ENCODE measurements at regions not wholly inside any gene's neighbourhood (a gene's known extent, or its start where the extent isn't known, plus 50 kb on each side); places are given as distances from the start of the nearest gene placed in this dataset.

DNA sequence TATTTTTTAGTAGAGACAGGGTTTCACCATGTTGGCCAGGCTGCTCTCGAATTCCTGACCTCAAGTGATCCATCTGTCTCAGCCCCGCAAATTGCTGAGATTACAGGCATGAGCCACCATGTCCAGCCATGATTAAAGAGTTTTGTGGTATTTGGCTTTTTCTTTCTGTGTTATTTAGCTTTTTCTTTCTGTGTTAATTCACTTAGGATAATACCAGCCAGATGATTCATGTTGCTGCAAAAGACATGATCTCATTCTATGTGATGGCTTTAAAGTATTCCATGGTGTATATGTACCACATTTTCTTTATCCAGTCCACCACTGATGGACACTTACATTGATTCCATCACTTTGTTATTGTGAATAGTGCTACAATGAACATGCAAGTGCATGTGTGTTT lies 1135.2 kb downstream of the AMY1C start:
- in situ Hi-C loops (cut with HindIII; ENCODE audit: low pct_unique_long_range_greater_than_20kb, low sequenced_read_pairs) = no loop called here
- no peaks in the 10 kb centered on the region for H3K4me1 ChIP-seq (ENCODE audit: control insufficient read depth, insufficient read depth, low read length)
- ChIA-PET POLR2A (no interaction called here), CTCF (no interaction called here)
- DNase-seq (ENCODE audit: low read depth, low spot score) (no peak), ATAC-seq (no peak)
- H3K27me3 ChIP-seq (ENCODE audit: control insufficient read depth, insufficient read depth, low read length) = no peaks in the 10 kb centered on the region
- H3K4me3 ChIP-seq (ENCODE audit: low read depth in 2 of 2, low read length in 2 of 2) = no peak overlapping the region
- BruUV-seq (replicated peaks) = no TSS peak
- intact Hi-C loops (cut with micrococcal nuclease; ENCODE audit: unreplicated experiment) = no loop called here
- no peaks in the 10 kb centered on the region for H3K36me3 ChIP-seq (ENCODE audit: control insufficient read depth, insufficient read depth, low read length)
- no peak overlapping the region for H3K27ac ChIP-seq (ENCODE audit: low read length)
- TF ChIP-seq SIN3A (IDR thresholded peaks at IDR 0.05; ENCODE audit: borderline replicate concordance, insufficient read depth, low read depth, low read length) (no peak), POLR2AphosphoS5 (IDR thresholded peaks at IDR 0.05; ENCODE audit: low read depth, low read length) (no peak)
- no peaks in the 10 kb centered on the region for H3K9me3 ChIP-seq (ENCODE audit: control insufficient read depth, insufficient read depth, low read depth, low read length)

DNA sequence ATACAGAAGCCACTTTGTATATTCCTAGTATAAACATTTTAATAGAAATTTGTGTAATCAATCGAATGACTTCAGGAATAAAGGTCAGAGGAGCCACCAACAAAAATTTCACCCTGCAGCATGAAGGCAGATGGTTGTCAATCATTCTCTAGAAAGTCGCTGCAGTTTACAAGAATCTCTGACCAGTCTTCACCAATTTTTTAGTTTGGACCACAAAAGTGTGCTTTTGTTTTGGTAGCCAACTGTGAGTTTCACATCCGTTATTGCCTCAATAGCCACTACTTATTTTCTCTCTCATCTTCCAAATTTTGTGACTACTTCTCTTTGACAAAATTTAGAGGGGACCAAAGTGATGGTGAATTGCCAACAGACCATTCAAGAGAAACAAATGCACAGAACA lies 1155.6 kb downstream of the AMY1C start:
- no peak for DNase-seq (ENCODE audit: low read depth, low spot score)
- Histone ChIP-seq H3K27me3 (ENCODE audit: control insufficient read depth, insufficient read depth, low read length) (no peaks in the 10 kb centered on the region), H3K9me3 (ENCODE audit: control insufficient read depth, insufficient read depth, low read depth, low read length) (no peaks in the 10 kb centered on the region), H3K4me3 (ENCODE audit: low read depth in 2 of 2, low read length in 2 of 2) (no peak overlapping the region), H3K4me1 (ENCODE audit: control insufficient read depth, insufficient read depth, low read length) (no peaks in the 10 kb centered on the region), H3K27ac (ENCODE audit: low read length) (no peak overlapping the region), H3K36me3 (ENCODE audit: control insufficient read depth, insufficient read depth, low read length) (no peaks in the 10 kb centered on the region)
- TF ChIP-seq, protein P1, sequence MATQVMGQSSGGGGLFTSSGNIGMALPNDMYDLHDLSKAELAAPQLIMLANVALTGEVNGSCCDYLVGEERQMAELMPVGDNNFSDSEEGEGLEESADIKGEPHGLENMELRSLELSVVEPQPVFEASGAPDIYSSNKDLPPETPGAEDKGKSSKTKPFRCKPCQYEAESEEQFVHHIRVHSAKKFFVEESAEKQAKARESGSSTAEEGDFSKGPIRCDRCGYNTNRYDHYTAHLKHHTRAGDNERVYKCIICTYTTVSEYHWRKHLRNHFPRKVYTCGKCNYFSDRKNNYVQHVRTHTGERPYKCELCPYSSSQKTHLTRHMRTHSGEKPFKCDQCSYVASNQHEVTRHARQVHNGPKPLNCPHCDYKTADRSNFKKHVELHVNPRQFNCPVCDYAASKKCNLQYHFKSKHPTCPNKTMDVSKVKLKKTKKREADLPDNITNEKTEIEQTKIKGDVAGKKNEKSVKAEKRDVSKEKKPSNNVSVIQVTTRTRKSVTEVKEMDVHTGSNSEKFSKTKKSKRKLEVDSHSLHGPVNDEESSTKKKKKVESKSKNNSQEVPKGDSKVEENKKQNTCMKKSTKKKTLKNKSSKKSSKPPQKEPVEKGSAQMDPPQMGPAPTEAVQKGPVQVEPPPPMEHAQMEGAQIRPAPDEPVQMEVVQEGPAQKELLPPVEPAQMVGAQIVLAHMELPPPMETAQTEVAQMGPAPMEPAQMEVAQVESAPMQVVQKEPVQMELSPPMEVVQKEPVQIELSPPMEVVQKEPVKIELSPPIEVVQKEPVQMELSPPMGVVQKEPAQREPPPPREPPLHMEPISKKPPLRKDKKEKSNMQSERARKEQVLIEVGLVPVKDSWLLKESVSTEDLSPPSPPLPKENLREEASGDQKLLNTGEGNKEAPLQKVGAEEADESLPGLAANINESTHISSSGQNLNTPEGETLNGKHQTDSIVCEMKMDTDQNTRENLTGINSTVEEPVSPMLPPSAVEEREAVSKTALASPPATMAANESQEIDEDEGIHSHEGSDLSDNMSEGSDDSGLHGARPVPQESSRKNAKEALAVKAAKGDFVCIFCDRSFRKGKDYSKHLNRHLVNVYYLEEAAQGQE (IDR thresholded peaks at IDR 0.05; ENCODE audit: insufficient read depth in 1 of 2, low read depth in 2 of 2, low read length in 1 of 2) = no peak
- no peak for TF ChIP-seq POLR2AphosphoS5 (IDR thresholded peaks at IDR 0.05; ENCODE audit: low read depth, low read length)
- CTCF ChIA-PET = no interaction called here
- ATAC-seq = no peak
- POLR2A ChIA-PET = no interaction called here
- intact Hi-C loops (cut with micrococcal nuclease; ENCODE audit: unreplicated experiment) = no loop called here
- in situ Hi-C loops (cut with HindIII; ENCODE audit: low pct_unique_long_range_greater_than_20kb, low sequenced_read_pairs) = no loop called here
- BruUV-seq (replicated peaks) = no TSS peak

DNA sequence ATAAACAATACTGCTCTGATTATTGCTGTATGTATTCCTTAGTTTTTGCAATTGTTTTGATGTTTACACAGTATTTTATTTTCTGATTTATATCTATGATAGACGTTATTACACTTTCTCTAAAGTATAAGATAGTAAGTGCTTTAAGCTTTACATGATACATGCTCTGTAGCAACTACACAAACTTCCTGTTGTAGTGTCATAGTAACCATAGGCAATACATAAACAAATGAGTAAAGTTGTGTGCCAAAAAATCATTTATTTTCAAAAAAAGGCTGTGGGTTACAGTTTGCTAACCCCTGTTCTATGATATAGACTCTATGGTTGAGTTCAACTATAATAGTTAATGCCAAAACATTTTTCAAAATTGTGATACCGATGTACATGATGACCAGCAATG lies 1156.4 kb downstream of the AMY1C start:
- Histone ChIP-seq H3K36me3 (ENCODE audit: control insufficient read depth, insufficient read depth, low read length) (no peaks in the 10 kb centered on the region), H3K4me1 (ENCODE audit: control insufficient read depth, insufficient read depth, low read length) (no peaks in the 10 kb centered on the region), H3K27ac (ENCODE audit: low read length) (no peak overlapping the region), H3K9me3 (ENCODE audit: control insufficient read depth, insufficient read depth, low read depth, low read length) (no peaks in the 10 kb centered on the region), H3K27me3 (ENCODE audit: control insufficient read depth, insufficient read depth, low read length) (no peaks in the 10 kb centered on the region), H3K4me3 (ENCODE audit: low read depth in 2 of 2, low read length in 2 of 2) (no peak overlapping the region)
- ChIA-PET CTCF (no interaction called here), POLR2A (no interaction called here)
- intact Hi-C loops (cut with micrococcal nuclease; ENCODE audit: unreplicated experiment) = no loop called here
- in situ Hi-C loops (cut with HindIII; ENCODE audit: low pct_unique_long_range_greater_than_20kb, low sequenced_read_pairs) = no loop called here
- no TSS peak for BruUV-seq (replicated peaks)
- TF ChIP-seq, protein P2, sequence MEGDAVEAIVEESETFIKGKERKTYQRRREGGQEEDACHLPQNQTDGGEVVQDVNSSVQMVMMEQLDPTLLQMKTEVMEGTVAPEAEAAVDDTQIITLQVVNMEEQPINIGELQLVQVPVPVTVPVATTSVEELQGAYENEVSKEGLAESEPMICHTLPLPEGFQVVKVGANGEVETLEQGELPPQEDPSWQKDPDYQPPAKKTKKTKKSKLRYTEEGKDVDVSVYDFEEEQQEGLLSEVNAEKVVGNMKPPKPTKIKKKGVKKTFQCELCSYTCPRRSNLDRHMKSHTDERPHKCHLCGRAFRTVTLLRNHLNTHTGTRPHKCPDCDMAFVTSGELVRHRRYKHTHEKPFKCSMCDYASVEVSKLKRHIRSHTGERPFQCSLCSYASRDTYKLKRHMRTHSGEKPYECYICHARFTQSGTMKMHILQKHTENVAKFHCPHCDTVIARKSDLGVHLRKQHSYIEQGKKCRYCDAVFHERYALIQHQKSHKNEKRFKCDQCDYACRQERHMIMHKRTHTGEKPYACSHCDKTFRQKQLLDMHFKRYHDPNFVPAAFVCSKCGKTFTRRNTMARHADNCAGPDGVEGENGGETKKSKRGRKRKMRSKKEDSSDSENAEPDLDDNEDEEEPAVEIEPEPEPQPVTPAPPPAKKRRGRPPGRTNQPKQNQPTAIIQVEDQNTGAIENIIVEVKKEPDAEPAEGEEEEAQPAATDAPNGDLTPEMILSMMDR (IDR thresholded peaks at IDR 0.05) = no peak
- TF ChIP-seq TCF7L2 (IDR thresholded peaks at IDR 0.05; ENCODE audit: low read depth, low read length) (no peak), SIN3A (IDR thresholded peaks at IDR 0.05; ENCODE audit: borderline replicate concordance, insufficient read depth, low read depth, low read length) (no peak), POLR2AphosphoS5 (IDR thresholded peaks at IDR 0.05; ENCODE audit: low read depth, low read length) (no peak)
- TF ChIP-seq, protein P1 (IDR thresholded peaks at IDR 0.05; ENCODE audit: insufficient read depth in 1 of 2, low read depth in 2 of 2, low read length in 1 of 2) = no peak
- ATAC-seq (no peak), DNase-seq (ENCODE audit: low read depth, low spot score) (no peak)

Measured in Panc1 (cell line).